Lower lobe of right lung (tissue), 2 donors: ENCODE measurements at regions not wholly inside any gene's neighbourhood (a gene's known extent, or its start where the extent isn't known, plus 50 kb on each side); places are given as distances from the start of the nearest gene placed in this dataset.

Experiments used
- ATAC-seq, 2 donors: fragments of 200-7000 bp; cut with Tn5 transposase; one replicate each; pipeline ENCODE4 v1.9.1; 2020 to 2022; ENCODE audit warnings: mild to moderate bottlenecking in 2 of 2, moderate library complexity in 2 of 2
- DNase-seq: peaks from one replicate; pipeline ENCODE4 v3.0.0-alpha.2; 2020
- H3K27ac ChIP-seq: fragments of 200-600 bp; one replicate; pipeline ENCODE4 v1.8.0; 2022
- H3K27me3 ChIP-seq: fragments of 200-600 bp; one replicate; pipeline ENCODE4 v1.8.0; 2022; ENCODE audit warnings: low read depth
- H3K36me3 ChIP-seq: fragments of 200-600 bp; one replicate; pipeline ENCODE4 v1.8.0; 2022; ENCODE audit warnings: mild to moderate bottlenecking
- H3K4me1 ChIP-seq: fragments of 200-600 bp; one replicate; pipeline ENCODE4 v1.8.0; 2022
- H3K4me3 ChIP-seq: fragments of 200-600 bp; one replicate; pipeline ENCODE4 v1.8.0; 2022; ENCODE audit warnings: mild to moderate bottlenecking
- H3K9me3 ChIP-seq: fragments of 200-600 bp; one replicate; pipeline ENCODE4 v1.8.0; 2022
- CTCF ChIP-seq: fragments of 200-600 bp; IDR thresholded peaks from one replicate; pipeline ENCODE4 v1.8.0; 2022; ENCODE audit warnings: antibody characterized with exemption, mild to moderate bottlenecking
- intact Hi-C: fragments of 100-400 bp; cut with DNase I; formaldehyde crosslinking; loops from one replicate; pipeline ENCODE4 v1.11.0; 2022
- donor health status: DM: no; HTN: yes; CAD: no; lungs with severe emphysema.

GRCh38 chr6:56771189-56771588 is 128.5 kb upstream of the DST start:
- intact Hi-C loops: no loop called here
- Histone ChIP-seq H3K9me3 (no peaks in the 10 kb centered on the region), H3K27ac (no peak overlapping the region), H3K36me3 (no peaks in the 10 kb centered on the region), H3K4me3 (no peak overlapping the region), H3K4me1 (peaks cover 6% of the 10 kb centered on the region), H3K27me3 (no peaks in the 10 kb centered on the region)
- ATAC-seq: no peak
- DNase-seq: no peak
- no peak for TF ChIP-seq CTCF

- Histone ChIP-seq H3K4me3 (no peak overlapping the region), H3K36me3 (no peaks in the 10 kb centered on the region), H3K27ac (no peak overlapping the region), H3K4me1 (peaks cover 6% of the 10 kb centered on the region), H3K9me3 (no peaks in the 10 kb centered on the region), H3K27me3 (no peaks in the 10 kb centered on the region)
- no peak for TF ChIP-seq CTCF
- ATAC-seq (no peak), DNase-seq (no peak)
- intact Hi-C loops: no loop called here
Measured at GRCh38 chr6:56770011-56770520, 127.4 kb upstream of the DST start.

GRCh38 chr6:56767892-56768531 is 125.3 kb upstream of the DST start:
- TF ChIP-seq CTCF: no peak

GRCh38 chr6:56767435-56767834 is 124.7 kb upstream of the DST start:
- no peak for DNase-seq
- Histone ChIP-seq H3K27ac (no peak overlapping the region), H3K36me3 (no peaks in the 10 kb centered on the region), H3K4me1 (peaks cover 7% of the 10 kb centered on the region), H3K4me3 (no peak overlapping the region), H3K27me3 (no peaks in the 10 kb centered on the region), H3K9me3 (no peaks in the 10 kb centered on the region)
- no peak for ATAC-seq
- intact Hi-C loops: no loop called here
- no peak for TF ChIP-seq CTCF

More at GRCh38 chr6:56767892-56768531, 125.3 kb upstream of the DST start:
- Histone ChIP-seq H3K4me3 (no peak overlapping the region), H3K9me3 (no peaks in the 10 kb centered on the region), H3K36me3 (no peaks in the 10 kb centered on the region), H3K4me1 (peaks cover 12% of the 10 kb centered on the region), H3K27ac (no peak overlapping the region), H3K27me3 (no peaks in the 10 kb centered on the region)
- no peak for DNase-seq
- intact Hi-C loops: no loop called here
- no peak for ATAC-seq

GRCh38 chr6:56766806-56767178 is 124.1 kb upstream of the DST start:
- Histone ChIP-seq H3K4me1 (peaks cover 6% of the 10 kb centered on the region), H3K4me3 (no peak overlapping the region), H3K9me3 (no peaks in the 10 kb centered on the region), H3K27ac (no peak overlapping the region), H3K27me3 (no peaks in the 10 kb centered on the region), H3K36me3 (no peaks in the 10 kb centered on the region)
- intact Hi-C loops: no loop called here
- TF ChIP-seq CTCF: no peak
- ATAC-seq: no peak
- no peak for DNase-seq
